Lung (tissue), 11 donors: ENCODE measurements at regions not wholly inside any gene's neighbourhood (a gene's known extent, or its start where the extent isn't known, plus 50 kb on each side); places are given as distances from the start of the nearest gene placed in this dataset.

Experiments
- ATAC-seq: fragments of 200-7000 bp; cut with Tn5 transposase; one replicate; pipeline ENCODE4 v1.9.1; 2020; ENCODE audit warnings: moderate number of reproducible peaks; ENCODE audit not compliant: insufficient read depth, low FRiP score
- DNase-seq, 3 donors: peaks; one replicate each; pipeline ENCODE4 v3.0.0-alpha.2; 2013 to 2017
- H3K27ac ChIP-seq, 2 donors: one replicate each; pipeline ENCODE4 v1.5.1; 2013; ENCODE audit warnings: mild to moderate bottlenecking in 2 of 2, moderate library complexity in 2 of 2, control low read depth in 1 of 2, inconsistent platforms in 1 of 2, low read depth in 1 of 2, low read length in 1 of 2
- H3K27me3 ChIP-seq, 3 donors: one replicate each; pipeline ENCODE4 v1.5.1; 2013; ENCODE audit warnings: low read length in 2 of 3; ENCODE audit not compliant: control insufficient read depth in 3 of 3, insufficient read depth in 3 of 3
- H3K36me3 ChIP-seq, 4 donors: one replicate each; pipeline ENCODE4 v1.5.1; 2013; ENCODE audit warnings: low read length in 4 of 4, mild to moderate bottlenecking in 1 of 4, moderate library complexity in 1 of 4; ENCODE audit not compliant: control insufficient read depth in 4 of 4, insufficient read depth in 4 of 4
- H3K4me1 ChIP-seq, 5 donors: one replicate each; pipeline ENCODE4 v1.5.1; 2013; ENCODE audit warnings: low read length in 5 of 5, mild to moderate bottlenecking in 2 of 5, moderate library complexity in 1 of 5; ENCODE audit not compliant: control insufficient read depth in 5 of 5, insufficient read depth in 5 of 5
- H3K4me3 ChIP-seq: one replicate; pipeline ENCODE4 v1.5.1; 2013; ENCODE audit warnings: mild to moderate bottlenecking, control low read depth, moderate library complexity
- H3K9ac ChIP-seq, 2 donors: one replicate each; pipeline ENCODE4 v1.5.1; 2013; ENCODE audit warnings: low read length in 2 of 2, control low read depth in 1 of 2; ENCODE audit not compliant: insufficient read depth in 1 of 2
- H3K9me3 ChIP-seq, 4 donors: one replicate each; pipeline ENCODE4 v1.5.1; 2013; ENCODE audit warnings: low read length in 3 of 4, mild to moderate bottlenecking in 1 of 4, moderate library complexity in 1 of 4; ENCODE audit not compliant: control insufficient read depth in 4 of 4, insufficient read depth in 3 of 4
- WGBS, 2 donors: extraction: QIAGEN DNeasy Blood & Tissue Kit; methylation state at CpG; one replicate each; pipeline ENCODE4 v1.1.7; 2013; 5-methylcytosine and 5-hydroxymethylcytosine counted together
- TF ChIP-seq, protein P1 (sequence below): IDR thresholded peaks from 2 replicates; pipeline ENCODE4 v1.5.1; 2012; ENCODE audit warnings: mild to moderate bottlenecking; ENCODE audit errors: control extremely low read depth, extremely low read depth
- donor health status: control.
- donor health status: control.
- donor health status: Bipolar disorder and iron deficiency.
- donor health status: healthy.
- donor health status: DM: yes; HTN: yes; CAD: no.

DNA sequence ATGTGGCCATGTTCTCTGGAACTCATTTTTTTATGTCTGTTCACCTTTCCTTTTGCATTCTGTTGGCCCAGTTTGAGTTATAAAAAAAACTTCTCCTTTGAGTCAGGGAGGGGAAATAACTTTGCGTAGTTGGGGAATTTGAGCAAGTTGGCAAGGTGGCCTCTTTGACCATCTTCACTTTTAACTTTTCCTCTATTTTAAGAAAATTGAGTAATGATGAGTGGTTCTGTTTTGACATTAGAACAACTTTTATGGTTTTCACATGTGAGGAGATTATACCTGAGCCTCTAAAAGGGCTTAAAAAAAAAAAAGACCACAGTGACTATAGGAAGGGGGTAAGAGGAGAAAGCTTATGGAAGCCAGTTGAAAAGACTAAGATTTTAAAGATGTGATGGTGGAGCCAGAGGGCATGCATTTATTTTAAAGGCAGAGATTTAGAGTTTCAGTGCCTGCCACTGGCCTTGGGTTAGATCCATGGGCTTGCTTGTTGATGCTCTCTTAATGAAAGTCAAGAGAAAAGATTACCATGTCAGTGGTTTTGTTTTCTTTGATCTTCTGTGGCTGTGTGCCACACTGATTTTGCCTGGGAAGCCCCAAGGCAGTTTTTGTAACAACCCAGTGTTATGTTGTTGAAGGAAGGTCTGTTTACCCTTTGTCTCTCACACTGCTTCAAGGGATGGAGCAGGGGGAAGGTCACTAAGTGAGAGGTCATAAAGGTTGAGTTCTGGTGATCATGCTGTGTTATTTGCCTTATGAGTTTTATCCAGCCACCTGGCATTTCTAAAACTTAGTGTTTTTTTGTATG lies 219.7 kb upstream of the CD180 start:
- TF ChIP-seq, protein P1, sequence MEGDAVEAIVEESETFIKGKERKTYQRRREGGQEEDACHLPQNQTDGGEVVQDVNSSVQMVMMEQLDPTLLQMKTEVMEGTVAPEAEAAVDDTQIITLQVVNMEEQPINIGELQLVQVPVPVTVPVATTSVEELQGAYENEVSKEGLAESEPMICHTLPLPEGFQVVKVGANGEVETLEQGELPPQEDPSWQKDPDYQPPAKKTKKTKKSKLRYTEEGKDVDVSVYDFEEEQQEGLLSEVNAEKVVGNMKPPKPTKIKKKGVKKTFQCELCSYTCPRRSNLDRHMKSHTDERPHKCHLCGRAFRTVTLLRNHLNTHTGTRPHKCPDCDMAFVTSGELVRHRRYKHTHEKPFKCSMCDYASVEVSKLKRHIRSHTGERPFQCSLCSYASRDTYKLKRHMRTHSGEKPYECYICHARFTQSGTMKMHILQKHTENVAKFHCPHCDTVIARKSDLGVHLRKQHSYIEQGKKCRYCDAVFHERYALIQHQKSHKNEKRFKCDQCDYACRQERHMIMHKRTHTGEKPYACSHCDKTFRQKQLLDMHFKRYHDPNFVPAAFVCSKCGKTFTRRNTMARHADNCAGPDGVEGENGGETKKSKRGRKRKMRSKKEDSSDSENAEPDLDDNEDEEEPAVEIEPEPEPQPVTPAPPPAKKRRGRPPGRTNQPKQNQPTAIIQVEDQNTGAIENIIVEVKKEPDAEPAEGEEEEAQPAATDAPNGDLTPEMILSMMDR, result no peak
- WGBS, 2 donors, result 52 to 75% methylated on average over 1 of the region's 1 CpG
- H3K27me3 ChIP-seq, result no peaks in the 10 kb centered on the region
- no peaks in the 10 kb centered on the region for H3K36me3 ChIP-seq
- DNase-seq, result peak in 2 of 3 donors; percentile 15 to 36
- H3K4me3 ChIP-seq, result no peak overlapping the region
- H3K9me3 ChIP-seq, result no peaks in the 10 kb centered on the region
- H3K4me1 ChIP-seq, result no peaks in the 10 kb centered on the region
- no peak overlapping the region for H3K9ac ChIP-seq
- no peak overlapping the region for H3K27ac ChIP-seq
- ATAC-seq, result no peak

DNA sequence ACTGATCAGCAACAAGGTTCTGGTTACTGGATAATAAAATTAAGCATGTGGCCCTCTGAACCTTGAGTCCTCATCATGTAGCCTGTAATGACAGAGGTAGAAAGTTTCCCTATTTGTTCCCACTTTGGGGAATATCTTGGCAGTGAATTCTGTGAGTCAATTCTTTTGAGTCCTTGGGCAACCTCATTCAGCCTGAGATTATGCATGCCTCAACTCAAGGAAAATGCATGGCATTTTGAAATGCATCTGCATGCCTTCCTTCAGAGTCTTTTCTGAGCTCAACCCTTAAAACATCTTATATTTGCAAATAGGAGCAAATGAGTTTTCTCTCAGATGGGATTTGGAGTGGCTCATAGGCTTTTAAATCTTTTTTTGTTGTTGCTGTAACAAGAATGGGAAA lies 218.1 kb upstream of the CD180 start:
- no peaks in the 10 kb centered on the region for H3K36me3 ChIP-seq
- no peak overlapping the region for H3K27ac ChIP-seq
- no peaks in the 10 kb centered on the region for H3K27me3 ChIP-seq
- ATAC-seq (no peak), DNase-seq (no peak)
- TF ChIP-seq, protein P1, result no peak
- no peak overlapping the region for H3K4me3 ChIP-seq
- no peak overlapping the region for H3K9ac ChIP-seq
- no peaks in the 10 kb centered on the region for H3K9me3 ChIP-seq
- no peaks in the 10 kb centered on the region for H3K4me1 ChIP-seq

DNA sequence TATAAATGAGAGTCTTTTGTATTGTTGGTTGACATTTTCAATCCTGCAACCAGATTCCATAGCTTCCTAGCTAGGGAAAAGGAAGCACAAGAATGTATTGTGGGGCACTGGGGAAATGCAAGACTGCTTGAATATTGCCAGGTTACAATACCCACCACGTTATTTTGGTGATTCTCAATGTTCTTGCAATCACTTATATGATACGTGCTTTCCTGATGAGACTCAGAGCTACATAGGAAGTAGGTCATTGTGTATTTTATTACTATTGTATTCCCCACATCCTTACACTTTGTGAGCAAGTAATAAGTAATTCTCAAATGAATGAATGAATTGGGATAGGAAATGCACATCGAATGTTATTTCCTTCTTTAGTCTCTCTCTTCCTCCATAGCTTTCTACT lies 217.1 kb upstream of the CD180 start:
- TF ChIP-seq, protein P1, result no peak
- DNase-seq (no peak), ATAC-seq (no peak)
- H3K9me3 ChIP-seq, result no peaks in the 10 kb centered on the region
- H3K4me1 ChIP-seq, result no peaks in the 10 kb centered on the region
- H3K27me3 ChIP-seq, result no peaks in the 10 kb centered on the region
- no peak overlapping the region for H3K4me3 ChIP-seq
- no peak overlapping the region for H3K9ac ChIP-seq
- WGBS, 2 donors, result 63 to 70% methylated on average over 3 of the region's 3 CpGs
- no peaks in the 10 kb centered on the region for H3K36me3 ChIP-seq
- no peak overlapping the region for H3K27ac ChIP-seq
